Activated CD4-positive, alpha-beta T cell treated with anti-CD3 and anti-CD28 coated beads, Interleukin-2, amount 50 U/mL, for 16 hours (primary cell): ENCODE measurements at regions not wholly inside any gene's neighbourhood (a gene's known extent, or its start where the extent isn't known, plus 50 kb on each side); places are given as distances from the start of the nearest gene placed in this dataset.

ENCODE experiments used
- DNase-seq: peaks from one replicate; pipeline ENCODE4 v3.0.0-alpha.2; 2020

GRCh38 chr13:74707291-74707690 lies 573.1 kb upstream of the KLF12 start:
- DNase-seq = no peak

- no peak for DNase-seq
Measured at GRCh38 chr13:74706801-74707200, 572.6 kb upstream of the KLF12 start.

DNA sequence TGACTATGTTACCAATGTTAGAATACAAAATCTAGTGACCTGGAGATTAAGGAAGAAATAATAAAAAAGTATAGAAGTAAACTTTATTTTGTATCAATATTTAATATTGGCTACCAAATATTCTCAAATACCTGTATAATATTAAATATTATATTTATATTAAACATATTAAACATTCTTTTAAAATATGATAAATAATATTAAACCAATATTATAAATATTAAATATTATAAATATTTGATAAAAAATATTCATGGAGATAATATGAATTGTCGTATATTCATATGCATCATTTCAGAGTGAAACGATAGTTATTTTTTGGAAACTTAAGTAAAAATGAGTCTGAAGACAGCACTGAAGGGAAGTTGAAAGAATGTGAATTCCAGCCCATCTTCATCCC lies 571.2 kb upstream of the KLF12 start:
- no peak for DNase-seq

DNA sequence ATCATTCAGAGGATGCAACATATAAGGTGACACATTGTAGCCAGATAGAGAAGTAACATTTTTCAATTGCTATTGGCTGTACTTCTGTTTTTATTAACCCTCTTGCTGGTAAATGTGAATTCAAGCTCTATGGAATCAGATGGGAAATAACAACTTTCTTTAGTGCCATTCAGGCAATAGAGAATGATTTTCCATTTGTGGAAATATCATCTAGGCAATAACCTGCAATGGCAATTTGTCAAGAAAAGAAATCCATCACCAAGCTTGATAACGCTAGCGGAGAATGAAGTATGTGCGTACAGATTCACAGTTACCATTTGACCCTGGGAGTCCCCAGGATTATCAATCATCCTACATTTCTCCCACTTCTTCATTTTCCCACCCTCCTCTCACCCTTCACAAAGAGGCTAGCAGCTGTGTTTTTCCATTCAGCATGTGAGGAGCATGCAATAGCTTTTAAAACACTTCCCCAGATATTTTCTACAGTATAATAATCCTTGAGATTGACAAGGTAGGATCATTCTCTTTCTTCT lies 569.7 kb upstream of the KLF12 start:
- DNase-seq = no peak

GRCh38 chr13:74696148-74696922 lies 562.1 kb upstream of the KLF12 start:
- DNase-seq = no peak

GRCh38 chr13:74695021-74695800 lies 561.0 kb upstream of the KLF12 start:
- no peak for DNase-seq

GRCh38 chr13:74687442-74688182 lies 553.4 kb upstream of the KLF12 start:
- DNase-seq = no peak

DNA sequence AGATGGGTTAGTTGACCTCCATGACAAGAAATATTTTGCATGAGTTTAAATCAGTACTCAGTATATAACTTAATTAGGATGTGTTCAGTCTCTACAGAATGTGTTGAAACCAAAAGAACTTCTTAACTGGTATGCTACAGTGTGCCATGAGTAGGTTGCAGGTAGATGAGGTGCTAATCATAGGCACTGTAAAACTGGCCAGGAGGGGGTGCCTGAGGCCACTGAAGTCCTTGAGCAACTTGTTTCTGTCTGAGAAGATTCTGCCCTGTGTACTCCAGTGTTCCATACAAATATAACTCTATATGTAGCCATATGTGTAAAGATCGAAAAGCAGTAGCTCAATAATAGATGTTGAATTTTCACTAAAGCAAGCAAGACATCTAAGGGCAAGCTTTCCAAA lies 549.2 kb upstream of the KLF12 start:
- no peak for DNase-seq

- no peak for DNase-seq
Measured at GRCh38 chr13:74682746-74683145, 548.5 kb upstream of the KLF12 start.

DNA sequence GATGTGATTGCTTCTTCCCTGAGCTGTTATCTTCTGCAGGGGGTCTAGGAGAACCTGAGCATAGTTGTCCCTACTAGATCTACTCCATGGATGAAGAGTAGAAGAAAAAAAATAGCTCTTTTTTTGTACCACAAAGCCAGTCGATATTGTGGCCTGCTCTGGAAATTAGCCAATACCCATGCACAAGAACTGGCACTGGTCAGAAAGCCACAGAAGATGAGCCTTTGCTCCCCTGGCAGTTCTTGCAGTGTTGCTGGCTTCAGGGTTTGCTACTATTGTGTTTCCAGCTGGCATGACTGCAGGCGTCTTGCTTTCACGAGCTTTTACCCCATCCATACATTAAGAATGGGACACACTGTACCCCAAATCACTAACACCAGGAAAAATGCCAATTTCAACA lies 547.7 kb upstream of the KLF12 start:
- no peak for DNase-seq

- no peak for DNase-seq
Measured at GRCh38 chr13:74678308-74678965, 544.2 kb upstream of the KLF12 start.

- no peak for DNase-seq
Measured at GRCh38 chr13:74675972-74676371, 541.8 kb upstream of the KLF12 start.

- DNase-seq = no peak
Measured at GRCh38 chr13:74675182-74675581, 541.0 kb upstream of the KLF12 start.

GRCh38 chr13:74674720-74675119 lies 540.5 kb upstream of the KLF12 start:
- no peak for DNase-seq

DNA sequence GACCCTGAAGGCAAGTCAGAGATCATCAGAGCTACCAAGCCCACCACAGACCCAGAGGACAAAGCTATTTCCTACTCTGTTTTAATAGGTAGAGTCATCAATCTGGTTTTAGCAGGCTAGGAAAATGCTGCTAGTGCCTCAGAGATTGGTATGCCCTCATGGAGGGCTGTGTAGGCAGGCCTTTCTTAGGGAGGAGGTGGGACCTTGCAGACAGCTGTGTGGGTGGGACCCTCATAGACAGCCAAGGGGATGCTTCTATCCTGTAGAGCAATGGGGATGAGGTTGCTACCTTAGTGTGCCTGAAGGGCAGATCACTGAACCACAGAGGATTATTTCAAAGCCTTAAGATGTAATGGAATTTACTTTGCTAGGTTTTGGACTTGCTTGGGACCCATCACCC lies 534.9 kb upstream of the KLF12 start:
- no peak for DNase-seq

- no peak for DNase-seq
Measured at GRCh38 chr13:74667656-74668203, 533.5 kb upstream of the KLF12 start.

- DNase-seq = no peak
Measured at GRCh38 chr13:74662905-74663304, 528.7 kb upstream of the KLF12 start.

DNA sequence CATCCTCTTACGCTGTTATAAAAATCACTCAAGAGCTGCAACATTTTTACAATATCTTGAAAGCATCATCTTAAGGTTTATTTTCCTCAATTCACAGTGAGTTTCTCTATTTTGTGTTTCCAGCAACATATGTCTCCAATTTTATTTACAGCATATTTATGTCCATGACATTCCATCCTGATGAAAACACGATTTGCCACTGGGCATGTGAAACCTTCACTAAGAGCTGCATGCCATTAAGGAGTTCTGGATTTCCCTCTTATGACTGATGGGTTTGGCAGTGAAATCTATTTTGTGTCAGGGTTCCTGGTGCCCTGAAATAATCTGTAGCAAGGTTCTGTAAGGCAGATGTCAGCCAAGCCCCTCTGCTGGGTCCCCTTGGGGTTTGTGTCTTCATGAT lies 527.6 kb upstream of the KLF12 start:
- no peak for DNase-seq

- no peak for DNase-seq
Measured at GRCh38 chr13:74657765-74658164, 523.6 kb upstream of the KLF12 start.

GRCh38 chr13:74651121-74651520 lies 516.9 kb upstream of the KLF12 start:
- DNase-seq = no peak

- no peak for DNase-seq
Measured at GRCh38 chr13:74647991-74648390, 513.8 kb upstream of the KLF12 start.

- no peak for DNase-seq
Measured at GRCh38 chr13:74647211-74647610, 513.0 kb upstream of the KLF12 start.

DNA sequence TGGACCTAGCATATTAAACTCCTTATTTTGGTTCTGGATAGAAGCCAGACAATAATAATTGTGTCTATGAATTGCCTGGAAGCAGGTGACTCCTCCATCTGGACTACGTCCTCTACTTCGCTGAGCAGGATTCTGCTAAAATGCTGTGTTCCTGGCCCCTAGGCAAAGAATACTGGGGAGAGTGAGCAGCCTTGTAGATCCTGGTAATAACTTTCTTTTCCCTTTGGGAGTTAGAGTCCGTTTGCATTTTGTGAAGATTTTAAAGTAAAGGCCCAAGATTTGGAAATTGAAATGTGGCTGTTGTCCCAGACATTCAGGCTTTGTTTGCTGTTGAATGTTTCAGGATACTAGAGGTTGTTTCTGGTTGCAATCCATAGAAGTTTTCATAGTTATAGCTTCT lies 511.9 kb upstream of the KLF12 start:
- no peak for DNase-seq
